HG02852 (cell line): ENCODE measurements at regions not wholly inside any gene's neighbourhood (a gene's known extent, or its start where the extent isn't known, plus 50 kb on each side); places are given as distances from the start of the nearest gene placed in this dataset.
"Not testable (repeated sequence)": the region's sequence is repeated elsewhere in the genome, so short reads cannot be mapped to it uniquely, and the experiment has no call there.

Source experiments
- ATAC-seq: cut with Tn5 transposase; IDR thresholded peaks from one replicate; pipeline ENCODE4 v1.9.1; 2021; ENCODE audit warnings: mild to moderate bottlenecking, moderate library complexity; ENCODE audit not compliant: unreplicated experiment

GRCh38 chr6:79810185-79810705 lies 137.1 kb downstream of the ELOVL4 start:
- no peak for ATAC-seq

DNA sequence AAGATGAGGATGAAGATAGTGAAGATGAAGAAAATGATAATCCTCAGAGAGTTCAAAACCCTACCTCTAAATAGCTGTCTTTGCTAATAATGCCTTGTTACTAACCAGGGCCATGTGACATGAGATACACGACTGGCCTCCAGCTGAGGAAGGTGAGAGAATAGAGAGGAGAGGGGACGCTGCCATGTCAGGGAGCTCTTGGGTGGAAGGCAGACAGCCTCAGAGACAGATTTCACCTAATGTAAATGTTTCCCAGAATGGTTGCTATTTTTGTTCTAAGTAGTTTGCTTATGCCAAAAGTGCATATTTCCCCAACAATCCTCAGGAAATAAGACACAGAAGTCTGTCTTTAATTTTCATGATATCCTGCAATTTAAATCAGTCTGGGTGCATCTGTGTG lies 138.4 kb downstream of the ELOVL4 start:
- ATAC-seq: no peak

DNA sequence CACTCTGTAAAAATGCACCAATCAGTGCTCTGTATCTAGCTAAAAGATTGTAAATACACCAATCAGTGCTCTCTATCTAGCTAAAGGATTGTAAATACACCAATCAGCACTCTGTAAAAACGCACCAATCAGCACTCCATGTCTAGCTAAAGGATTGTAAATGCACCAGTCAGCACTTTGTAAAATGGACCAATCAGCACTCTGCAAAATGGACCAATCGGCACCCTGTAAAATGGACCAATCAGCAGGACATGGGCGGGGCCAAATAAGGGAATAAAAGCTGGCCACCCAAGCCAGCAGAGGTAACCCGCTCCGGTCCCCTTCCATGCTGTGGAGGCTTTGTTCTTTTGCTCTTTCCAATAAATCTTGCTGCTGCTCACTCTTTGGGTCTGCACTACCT lies 140.7 kb downstream of the ELOVL4 start:
- not testable (repeated sequence) for ATAC-seq

- ATAC-seq: no peak
These were observed 142.6 kb downstream of the ELOVL4 start for GRCh38 chr6:79804732-79805131.

DNA sequence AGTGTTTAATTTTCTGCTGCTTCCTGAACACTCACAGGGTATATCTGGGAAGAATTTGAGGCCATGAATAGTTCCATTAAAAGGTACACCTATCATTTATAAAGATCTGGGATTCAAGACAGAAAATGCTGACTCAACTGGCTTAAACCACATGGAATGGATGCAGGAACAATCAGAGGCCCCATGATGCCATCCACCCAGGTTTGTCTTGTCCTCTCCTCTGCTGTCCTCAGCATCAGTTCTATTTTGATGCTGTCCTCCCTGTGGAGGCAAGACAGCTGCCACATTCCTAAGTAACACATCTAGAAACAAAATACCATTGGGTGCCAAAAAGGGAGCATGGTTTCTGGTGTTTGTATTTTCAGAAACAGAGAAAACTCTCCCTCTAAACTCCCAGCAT lies 143.4 kb downstream of the ELOVL4 start:
- ATAC-seq: no peak

DNA sequence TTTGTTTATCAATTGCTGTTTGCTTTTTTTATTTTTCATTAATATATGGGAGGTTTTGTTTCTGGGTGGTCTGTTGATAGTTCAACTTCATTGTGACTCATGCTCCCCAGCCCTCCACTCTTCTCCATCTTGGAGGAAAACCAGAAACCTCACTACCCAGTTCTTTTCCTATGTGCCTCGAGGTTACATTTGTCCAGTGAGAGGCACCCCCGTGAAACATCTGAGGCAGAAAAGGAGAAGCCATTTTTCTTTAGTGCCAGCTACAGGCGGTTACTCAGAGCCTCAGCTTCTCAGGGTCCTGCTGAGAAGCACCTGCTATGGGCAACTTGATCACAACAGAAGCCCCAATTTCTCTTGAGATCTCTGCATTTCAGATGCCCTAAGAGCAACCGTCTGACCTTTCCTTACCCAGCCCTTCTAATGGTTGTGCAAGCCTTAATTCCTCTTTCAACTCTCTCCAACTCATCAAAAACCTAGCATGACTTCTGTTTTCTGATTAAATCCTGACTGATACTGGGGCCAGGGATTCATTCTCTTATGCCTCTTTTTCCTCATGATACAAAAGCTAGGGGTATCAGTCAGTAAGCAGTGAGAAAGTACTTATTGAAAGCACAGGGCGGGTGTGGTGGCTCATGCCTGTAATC lies 144.6 kb downstream of the ELOVL4 start:
- ATAC-seq: no peak

DNA sequence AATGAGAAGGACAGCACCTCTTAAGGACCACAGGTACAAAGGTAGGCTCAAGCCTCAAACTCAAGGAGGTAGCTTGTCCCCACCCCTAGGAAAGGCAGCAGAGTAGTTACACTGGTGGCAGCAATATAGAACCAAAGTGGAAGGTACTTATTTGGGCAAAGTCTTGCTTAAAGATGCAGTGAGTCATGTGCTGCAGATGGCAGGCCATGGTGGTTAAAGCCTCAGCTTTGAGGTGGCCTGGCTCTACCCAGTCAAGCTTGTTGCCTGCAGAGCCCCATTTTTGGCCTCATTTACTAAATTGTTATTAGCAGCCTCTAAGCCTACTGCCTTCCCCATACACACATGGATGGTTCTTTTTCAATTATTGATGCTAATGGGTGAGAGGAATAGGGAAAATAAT lies 146.0 kb downstream of the ELOVL4 start:
- ATAC-seq: no peak

DNA sequence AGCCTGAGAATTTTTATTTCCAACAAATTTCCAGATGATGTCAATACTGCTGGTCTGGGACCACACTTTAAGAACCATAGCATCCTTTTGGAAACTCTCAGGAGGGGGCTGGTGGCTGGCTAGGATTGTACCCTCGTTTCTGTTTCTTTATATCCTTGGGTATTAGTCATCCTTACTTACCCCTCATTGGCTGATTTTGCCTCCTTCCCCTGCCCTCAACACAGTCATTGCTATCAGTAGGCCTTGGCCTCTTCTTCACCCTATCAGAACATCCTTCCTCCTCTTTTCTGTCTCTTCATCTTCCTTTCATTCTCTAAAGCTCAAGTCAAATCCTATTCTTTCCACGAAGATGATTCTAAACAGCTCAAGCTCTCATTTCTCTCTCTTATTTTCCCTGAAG lies 148.5 kb downstream of the ELOVL4 start:
- no peak for ATAC-seq

- ATAC-seq: no peak
These were observed 149.4 kb downstream of the ELOVL4 start for GRCh38 chr6:79797912-79798311.

DNA sequence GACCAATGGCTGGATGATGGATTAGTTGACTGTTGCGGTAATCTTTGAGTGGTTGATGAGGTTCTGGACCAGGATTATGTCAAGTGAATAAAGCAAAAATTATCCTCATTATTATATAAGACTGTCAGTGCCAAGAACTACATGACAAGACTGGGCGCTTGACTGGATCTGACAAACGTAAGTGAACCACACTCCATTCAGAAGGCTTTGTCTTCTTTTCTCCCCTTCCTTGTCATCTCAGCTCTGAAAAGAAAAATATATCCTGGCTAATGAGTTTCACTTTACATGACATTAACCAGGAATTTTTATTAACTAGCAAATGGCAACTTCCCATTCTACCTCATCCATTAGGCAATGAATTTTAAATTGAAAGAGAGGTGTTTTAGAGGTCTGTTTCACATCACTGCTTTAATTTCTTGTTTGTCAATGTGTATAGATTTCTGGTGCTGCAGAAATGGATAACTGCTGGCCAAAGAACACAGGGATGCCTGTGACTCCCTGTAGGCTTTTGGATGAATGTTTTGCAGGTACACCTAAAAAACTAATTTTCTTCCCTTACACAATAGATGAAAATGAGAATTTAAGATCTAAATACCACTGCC lies 150.1 kb downstream of the ELOVL4 start:
- no peak for ATAC-seq

GRCh38 chr6:79796197-79796596 lies 151.2 kb downstream of the ELOVL4 start:
- no peak for ATAC-seq

- no peak for ATAC-seq
These were observed 157.5 kb downstream of the ELOVL4 start for GRCh38 chr6:79789896-79790295.

GRCh38 chr6:79788756-79789155 lies 157.6 kb downstream of the SH3BGRL2 start:
- no peak for ATAC-seq

GRCh38 chr6:79787626-79788025 lies 156.5 kb downstream of the SH3BGRL2 start:
- no peak for ATAC-seq

- ATAC-seq: no peak
These were observed 153.2 kb downstream of the SH3BGRL2 start for GRCh38 chr6:79784395-79784753.

GRCh38 chr6:79783670-79784394 lies 152.7 kb downstream of the SH3BGRL2 start:
- no peak for ATAC-seq

DNA sequence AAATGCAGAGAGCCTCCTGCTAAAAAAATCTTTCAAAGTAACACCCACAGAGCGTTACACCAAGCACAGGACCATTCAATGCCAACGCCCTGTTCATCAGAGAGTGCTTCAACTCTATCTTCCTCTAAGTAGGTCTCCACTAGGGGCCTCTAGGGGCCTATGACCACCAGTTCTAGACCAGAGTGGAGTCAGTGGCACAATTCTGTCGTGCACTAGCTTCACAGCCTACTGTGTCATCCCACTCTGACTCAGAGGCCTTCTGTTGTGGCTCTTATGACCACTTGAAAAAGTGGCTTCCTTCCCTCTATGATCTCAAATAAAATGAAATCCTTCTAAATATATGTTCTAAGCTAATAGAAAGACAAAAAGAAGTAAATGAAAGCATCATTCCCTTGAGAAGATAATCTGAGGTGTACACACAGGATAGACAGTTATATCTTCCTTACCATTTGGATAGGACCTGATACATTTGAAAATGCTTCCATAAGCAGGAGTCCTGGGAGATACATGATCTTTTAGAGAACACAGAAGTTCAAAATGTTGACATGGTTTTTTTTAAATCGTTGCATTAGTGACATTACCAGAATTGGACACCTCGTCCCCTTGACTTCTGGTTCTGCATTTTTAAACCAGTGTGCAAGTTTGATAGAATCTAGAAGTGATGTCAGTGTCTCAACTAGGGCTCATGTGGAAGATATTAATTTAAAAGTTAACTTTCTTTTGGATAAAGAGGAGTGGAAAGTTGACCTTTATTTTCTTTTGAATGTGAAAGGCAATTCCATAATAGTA lies 151.9 kb downstream of the SH3BGRL2 start:
- no peak for ATAC-seq

DNA sequence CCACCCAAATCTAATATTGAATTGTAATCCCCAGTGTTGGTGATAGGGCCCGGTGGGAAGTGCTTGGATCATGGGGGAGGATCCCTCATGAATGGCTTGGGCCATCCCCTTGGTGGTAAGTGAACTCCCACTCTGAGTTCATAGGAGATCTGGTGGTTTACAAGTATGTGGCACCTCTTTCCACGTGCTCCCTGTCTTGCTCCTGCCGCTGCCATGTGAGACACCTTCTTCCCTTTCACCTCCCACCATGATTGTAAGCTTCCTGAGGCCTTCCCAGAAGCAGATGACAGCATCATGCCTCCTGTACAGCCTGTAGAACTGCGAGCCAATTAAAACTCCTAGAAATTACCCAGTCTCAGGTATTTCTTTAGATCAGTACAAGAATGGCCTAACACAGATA lies 150.8 kb downstream of the SH3BGRL2 start:
- ATAC-seq: no peak

- ATAC-seq: no peak
These were observed 149.8 kb downstream of the SH3BGRL2 start for GRCh38 chr6:79780881-79781280.

GRCh38 chr6:79778816-79779215 lies 147.7 kb downstream of the SH3BGRL2 start:
- no peak for ATAC-seq
